NOMO-1 treated with DMSO at 0.1 percent for 48 hours (cell line): ENCODE measurements at regions not wholly inside any gene's neighbourhood (a gene's known extent, or its start where the extent isn't known, plus 50 kb on each side); places are given as distances from the start of the nearest gene placed in this dataset.
"Not testable (repeated sequence)": the region's sequence is repeated elsewhere in the genome, so short reads cannot be mapped to it uniquely, and the experiment has no call there.

ENCODE experiments used
- DNase-seq: peaks from one replicate; lab custom pipeline; 2025; ENCODE audit not compliant: unreplicated experiment; lab: John Stamatoyannopoulos, UW

DNA sequence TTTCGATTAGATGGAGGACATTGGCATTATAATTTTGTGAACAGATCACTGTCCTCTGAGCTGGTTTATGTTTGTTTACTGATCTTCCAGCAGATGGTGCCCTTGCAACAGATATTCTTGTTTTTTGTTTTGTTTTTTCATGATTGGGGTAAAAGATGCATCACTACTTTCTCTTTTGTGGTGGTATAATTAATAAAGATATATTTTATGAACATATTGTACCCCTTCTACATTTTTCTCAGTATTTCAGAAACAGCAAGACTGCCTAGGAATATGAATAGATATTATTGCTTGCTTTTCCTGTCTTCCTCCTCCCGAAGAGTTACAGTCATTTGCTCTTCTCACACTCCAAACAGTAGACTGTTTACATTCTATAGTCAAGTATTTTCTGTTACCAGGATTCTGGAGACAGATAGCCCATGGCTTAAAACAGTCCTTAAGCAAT lies 905.2 kb downstream of the TRAM1L1 start:
- DNase-seq: peak; percentile 6

DNA sequence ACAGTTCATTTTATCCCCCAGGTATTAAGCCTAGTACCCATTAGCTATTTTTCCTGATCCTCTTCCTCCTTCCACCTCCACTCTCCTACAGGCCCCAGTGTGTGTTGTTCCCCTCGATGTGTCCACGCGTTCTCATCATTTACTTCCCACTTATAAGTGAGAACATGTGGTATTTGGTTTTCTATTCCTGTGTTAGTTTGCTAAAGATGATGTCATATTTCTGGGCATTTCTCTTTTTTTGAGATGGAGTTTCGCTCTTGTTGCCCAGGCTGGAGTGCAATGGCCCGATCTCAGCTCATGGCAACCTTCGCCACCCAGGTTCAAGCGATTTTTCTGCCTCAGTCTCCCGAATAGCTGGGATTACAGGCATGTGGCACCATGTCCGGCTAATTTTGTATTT lies 934.0 kb downstream of the TRAM1L1 start:
- not testable (repeated sequence) for DNase-seq

DNA sequence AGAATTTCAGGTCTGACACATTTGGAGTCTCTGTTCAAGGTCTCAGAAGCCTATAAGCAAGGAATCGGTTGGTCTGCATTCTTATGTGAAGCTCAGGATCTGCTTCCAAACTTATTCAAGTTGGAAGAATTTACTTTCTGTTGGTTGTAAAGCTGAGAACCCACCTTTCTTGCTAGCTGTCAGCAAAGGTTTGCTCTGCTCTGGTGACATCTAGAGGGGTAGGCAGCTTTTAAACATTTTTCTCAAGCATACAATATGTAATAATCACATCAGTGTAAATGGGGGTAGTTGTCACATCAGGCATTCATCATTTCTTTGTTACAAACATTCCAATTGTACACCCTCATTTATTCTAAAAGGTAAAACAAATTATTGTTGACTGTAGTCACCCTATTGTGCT lies 935.2 kb downstream of the TRAM1L1 start:
- no peak for DNase-seq

DNA sequence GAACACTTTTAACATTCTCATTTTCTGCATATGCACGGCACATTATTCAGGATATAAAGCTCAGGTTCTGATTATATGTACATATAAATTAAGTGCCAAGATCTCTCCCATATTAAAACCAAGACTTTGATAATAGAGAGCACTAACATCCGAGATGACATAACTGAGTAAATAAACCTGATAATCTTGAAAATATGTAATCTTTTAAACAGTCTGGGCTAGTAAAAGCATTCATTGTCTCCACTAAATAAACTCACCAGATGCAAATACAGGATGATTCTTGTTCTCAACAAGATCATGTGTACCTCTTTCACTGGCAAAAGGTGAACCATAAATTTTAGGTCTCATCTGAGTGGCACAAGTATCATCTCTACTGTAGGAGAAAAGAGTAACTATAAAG lies 942.2 kb downstream of the TRAM1L1 start:
- no peak for DNase-seq

DNA sequence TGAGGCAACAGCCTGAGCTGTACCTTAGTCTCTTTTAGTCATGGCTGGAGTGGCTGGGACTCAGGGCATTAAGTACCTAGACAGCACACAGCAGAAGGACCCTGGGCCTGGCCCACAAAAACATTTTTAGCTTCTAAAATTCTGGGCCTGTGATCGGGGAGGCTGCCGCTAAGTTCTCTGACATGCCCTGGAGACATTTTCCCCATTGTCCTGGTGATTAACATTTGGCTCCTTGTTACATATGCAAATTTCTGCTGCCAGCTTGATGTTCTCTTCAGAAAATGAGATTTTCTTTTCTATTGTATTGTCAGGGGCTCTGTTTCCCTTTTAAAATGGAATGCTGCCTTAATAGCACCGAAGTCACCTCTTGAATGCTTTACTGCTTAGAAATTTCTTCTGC lies 952.4 kb downstream of the TRAM1L1 start:
- DNase-seq: no peak

DNA sequence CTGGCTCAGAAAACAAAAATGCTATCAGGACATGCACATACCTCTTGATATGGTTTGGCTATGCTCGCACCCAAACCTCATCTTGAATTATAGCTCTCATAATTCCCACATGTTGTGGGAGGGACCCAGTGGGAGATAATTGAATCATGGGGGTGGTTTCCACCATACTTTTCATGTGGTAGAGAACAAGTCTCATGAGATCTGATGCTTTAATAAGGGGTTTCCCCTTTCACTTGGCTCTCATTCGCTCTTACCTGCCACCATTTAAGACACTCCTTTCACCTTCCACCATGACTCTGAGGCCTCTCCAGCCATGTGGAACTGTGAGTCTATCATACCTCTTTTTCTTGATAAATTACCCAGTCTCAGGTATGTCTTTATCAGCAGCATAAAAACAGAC lies 958.6 kb downstream of the TRAM1L1 start:
- DNase-seq: no peak

DNA sequence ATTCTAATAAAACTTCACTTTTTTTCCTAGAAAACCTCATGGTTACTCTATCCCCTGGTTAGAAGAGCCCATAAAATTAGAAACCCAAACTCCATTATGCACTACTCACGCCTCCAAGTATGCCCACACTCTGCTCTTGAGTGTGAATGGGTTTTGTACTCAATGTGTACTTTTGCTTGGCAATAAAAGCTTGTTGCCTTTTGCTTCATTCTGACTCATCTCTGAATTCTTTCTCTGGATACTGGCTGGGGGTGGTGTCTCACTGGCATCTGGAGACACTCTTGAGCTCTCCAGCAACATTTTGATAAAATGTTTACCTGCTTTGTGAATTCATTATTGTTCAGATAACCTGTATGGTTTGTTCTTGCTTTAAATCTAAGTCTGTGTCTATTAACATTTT lies 963.3 kb downstream of the TRAM1L1 start:
- DNase-seq: no peak

DNA sequence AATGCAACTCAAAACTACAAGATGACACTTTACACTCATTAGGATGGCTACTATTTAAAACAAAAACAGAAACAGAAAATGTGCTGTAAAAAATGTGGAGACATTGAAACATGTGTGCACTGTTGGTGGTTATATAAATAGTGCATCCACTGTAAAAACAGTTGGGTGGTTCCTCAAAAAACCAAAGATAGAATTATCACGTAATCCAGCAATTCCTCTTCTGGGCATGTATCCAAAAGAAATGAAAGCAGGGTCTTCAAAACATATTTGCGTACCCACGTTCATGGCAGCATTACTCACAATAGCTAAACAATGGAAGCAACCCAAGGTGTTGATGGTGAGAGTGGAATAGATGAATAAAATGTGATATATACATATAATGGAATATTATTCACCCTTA lies 967.2 kb downstream of the TRAM1L1 start:
- DNase-seq: peak; percentile 9

DNA sequence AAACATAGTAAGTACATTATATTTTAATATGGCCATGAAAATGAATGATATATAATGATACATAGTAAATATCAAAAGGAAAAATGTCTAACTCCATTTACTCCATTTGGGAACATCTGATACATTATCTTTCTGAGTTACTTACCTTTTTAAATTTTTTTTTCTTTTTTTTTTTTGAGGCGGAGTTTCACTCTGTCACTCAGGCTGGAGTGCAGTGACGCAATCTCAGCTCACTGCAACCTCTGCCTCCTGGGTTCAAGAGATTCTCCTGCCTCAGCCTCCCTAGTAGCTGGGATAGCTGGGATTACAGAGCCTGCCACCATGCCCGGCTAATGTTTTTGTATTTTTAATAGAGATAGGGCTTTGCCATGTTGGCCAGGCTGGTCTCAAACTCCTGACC lies 972.5 kb downstream of the TRAM1L1 start:
- not testable (repeated sequence) for DNase-seq

DNA sequence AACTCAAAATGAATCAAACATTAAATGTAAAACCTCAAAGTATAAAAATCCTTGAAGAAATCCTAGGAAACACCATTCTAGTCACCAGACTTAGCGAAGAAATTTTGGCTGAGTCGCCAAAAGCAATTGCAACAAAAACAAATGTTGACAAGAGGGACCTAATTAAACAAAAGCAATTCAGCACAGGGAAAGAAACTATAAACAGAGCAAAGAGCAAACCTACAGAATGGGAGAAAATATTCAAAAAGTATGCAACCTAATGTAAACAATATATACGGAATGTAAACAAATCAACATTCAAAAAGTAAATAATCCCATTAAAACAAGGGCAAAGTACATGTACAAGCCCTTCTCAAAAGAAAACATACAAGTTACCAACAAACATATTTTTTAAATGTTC lies 974.7 kb downstream of the TRAM1L1 start:
- no peak for DNase-seq

DNA sequence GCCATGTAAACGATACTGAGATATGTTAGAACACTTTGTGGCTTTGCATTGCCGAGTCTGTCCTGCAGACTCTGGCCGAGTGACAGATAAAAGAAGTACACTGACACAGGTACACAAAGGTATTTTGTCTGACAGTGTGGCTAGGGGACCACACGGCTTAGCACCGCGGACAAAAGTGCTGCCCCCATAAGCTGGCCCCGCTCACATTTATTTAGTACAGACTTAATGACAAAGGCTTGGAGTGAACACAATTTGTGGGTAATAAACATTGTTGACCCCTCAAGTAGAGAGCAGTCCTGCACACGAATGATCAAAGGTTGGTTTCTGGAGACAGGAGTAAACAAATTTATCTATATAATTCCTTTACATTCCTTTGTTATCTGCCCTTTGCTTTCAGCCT lies 976.8 kb downstream of the TRAM1L1 start:
- no peak for DNase-seq

DNA sequence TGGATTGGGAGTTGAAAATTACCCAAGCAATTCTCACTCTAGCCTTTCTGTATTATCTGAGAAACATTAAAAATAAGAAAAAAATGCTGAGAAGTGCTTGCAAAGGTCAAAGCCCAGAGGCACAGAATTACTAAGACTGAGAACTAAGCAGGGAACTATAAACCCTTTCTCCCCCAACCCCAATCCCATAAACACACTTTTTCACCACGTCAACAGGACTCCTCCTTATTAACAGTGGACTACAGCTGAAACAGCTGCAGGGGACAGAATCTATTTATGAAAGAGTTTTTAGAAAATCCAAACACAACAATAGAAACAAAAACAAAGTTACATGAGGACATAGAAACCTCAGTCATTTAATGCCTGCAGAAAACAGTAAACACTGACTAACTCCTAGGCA lies 984.1 kb downstream of the TRAM1L1 start:
- DNase-seq: no peak

DNA sequence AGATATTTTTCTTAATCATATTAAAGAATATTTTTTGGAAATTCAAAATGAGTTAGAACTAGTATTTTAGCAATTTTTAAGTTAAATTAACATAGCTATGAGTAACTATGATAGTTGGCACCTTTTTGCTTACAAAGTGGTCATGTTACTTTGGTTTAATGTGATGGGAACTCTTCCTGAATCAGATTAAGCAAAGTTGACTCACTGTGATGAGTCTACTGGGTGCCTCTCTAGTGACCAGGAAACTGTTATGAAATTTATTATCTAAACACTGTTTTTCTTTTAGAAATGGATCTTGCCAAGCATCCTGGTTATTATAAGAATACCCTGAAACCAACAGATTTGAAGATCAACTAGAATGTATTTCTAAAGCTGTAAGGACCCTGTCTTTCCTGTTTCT lies 985.8 kb downstream of the TRAM1L1 start:
- no peak for DNase-seq

DNA sequence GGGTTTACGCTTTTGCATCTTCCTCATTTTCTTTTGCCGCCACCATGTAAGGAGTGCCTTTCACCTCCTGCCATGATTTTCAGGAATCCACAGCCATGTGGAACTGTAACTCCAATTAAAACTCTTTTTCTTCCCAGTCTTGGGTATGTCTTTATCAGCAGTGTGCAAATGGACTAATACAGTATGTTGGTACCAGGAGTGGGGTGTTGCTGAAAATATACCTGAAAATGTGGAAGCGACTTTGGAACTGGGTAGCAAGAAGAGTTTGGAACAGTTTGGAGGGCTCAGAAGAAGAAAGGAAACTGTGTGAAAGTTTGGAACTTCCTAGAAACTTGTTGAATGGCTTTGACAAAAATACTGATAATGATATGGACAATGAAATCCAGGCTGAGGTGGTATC lies 983.9 kb upstream of the NDST4 start:
- not testable (repeated sequence) for DNase-seq

DNA sequence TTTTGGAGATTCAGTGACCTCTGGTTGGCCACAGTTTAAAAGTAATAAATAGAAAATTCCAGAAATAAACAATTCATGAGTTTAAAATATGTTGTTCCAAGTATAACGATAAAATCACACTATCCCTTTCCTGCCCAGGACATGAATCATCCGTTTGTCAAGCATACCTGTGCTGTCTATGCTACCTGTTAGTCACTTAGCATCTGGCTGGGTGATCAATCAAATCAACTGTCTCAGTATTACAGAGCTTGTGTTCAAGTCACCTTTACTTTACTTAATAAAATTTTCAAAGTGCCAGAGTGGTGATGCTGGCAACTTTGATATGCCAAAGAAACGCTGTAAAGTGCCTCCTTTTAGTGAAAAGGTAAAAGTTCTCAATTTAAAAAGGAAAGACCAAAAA lies 979.5 kb upstream of the NDST4 start:
- no peak for DNase-seq

DNA sequence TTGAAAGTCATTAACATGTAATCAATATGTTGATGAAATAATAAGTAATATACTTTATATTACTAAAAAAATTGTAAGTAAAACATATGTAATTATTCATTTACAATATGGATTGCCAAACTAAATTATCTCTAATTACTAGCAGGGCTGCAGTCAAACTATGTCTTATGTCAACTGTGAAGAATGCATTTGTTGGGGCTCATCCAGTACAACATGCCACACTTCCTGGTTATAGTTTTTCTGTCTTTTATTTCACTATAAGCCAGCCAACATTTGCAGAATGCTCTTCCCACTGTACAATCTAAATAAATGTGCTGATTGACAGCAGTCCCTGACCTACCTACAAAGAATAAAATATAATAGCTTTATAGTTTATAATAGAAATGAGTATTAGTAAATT lies 975.4 kb upstream of the NDST4 start:
- no peak for DNase-seq

DNA sequence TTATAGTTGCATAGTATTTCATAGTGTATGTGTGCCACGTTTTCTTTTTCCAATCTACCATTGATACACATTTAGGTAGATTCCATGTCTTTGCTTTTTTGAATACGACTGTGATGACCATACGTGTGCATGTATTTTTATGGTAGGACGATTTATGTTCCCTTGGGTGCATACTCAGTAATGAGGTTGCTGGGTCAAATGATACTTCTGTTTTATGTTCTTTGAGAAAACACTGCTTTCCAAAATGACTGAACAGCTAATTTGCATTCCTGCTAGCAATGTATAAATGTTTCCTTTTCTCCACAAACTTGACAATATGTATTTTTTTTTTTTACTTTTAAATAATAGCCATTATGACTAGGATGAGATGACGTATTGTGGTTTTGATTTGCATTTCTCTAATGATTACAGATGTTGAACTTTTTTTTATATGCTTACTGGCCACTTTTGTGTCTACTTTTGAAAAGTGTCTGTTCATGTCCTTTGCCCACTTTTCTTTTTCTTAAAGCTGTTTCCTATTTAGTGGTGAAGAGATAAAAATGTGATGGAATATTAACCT lies 969.5 kb upstream of the NDST4 start:
- no peak for DNase-seq

DNA sequence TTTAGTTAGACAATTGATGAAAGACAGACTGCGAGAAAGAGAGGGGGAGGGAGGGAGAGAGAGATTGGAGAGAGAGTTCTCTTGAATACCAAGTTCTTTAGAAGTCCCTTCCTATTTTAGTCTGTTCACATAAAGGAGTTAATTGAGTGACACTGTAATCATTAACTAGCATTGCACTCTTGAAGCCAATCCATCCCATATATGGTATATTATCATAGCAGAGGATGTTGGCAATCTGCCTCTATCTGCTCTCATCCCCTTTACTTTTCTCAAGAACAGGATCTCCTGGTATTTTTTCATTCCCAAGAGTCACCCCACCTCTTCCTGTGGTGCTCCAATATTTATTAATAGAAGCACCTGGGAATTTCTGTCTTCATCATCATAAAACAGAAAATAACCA lies 959.6 kb upstream of the NDST4 start:
- DNase-seq: no peak

DNA sequence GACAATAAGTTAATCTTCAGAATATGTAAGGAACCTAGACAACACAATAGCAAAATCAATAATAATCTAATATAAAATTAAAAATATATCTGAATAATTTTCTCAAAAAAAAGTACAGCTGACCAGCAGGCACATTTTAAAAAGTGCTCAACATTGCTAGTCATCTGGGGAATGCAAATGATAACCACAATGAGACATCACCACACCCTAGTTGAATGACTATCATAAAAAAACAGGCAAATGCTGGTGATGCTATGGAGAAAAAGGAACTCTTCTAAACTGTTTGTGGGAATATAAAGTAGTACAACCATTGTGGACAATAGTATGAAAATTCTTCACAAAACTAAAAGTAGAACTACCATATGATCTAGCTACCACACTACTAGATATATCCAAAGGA lies 956.9 kb upstream of the NDST4 start:
- peak; percentile 3 for DNase-seq

DNA sequence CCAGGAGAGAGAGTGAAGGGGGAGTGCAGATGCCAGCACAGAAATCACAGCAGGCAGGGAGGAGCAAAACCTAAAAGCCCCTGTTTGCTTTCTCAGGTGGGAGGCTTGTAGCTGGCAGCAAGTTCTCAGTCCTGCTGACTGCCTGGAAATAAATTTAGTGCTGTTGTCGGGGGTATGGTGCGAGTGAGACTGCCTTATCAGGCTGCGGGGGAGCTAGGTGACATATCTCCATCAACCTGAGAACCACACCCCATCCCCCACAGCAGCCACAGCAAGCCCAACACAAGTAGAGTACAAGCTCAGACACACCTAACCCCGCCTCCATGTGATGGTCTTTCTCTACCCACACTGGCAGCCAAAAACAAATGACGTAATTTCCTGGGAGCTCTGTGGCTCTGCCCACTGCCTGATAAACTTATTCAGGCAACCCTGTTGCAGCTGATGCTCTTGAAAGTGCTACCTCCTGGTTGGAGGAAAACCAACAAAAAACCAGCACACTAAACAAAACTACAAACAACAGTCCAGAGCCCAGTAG lies 953.4 kb upstream of the NDST4 start:
- no peak for DNase-seq

DNA sequence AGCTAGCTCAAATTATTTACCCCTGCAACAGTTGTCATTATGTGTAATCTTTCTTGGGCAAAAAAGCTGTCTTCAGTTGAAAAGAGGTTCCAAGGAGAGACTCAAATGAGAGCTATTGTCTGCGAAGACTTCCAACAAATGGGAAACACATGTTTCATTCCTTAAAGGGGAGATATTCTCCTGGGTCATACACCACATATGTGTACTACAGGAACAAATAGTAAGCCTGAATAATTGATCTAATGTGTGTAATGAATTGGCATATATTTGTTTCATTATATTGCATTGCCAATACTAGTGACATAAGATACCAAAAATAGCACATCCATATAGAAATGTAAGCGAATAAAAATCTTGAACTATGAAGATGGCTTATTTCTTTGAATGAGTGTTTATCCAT lies 950.9 kb upstream of the NDST4 start:
- DNase-seq: no peak

DNA sequence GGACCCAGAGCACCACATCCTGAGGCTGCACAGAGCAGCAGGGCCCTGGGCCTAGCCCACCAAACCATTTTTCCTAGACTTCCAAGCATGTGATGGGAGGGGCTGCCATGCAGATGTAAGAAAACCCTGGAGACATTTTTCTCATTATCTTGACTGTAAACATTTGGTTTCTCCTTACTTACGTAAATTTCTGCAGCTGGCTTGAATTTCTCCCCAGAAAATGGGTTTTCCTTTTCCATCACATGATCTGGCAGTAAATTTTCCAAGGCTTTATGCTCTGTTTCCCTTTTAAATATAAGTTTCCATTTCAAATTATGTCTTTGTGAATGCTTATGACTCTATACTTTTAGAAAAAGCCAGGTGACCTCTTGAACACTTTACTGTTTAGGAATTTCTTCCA lies 945.9 kb upstream of the NDST4 start:
- no peak for DNase-seq

DNA sequence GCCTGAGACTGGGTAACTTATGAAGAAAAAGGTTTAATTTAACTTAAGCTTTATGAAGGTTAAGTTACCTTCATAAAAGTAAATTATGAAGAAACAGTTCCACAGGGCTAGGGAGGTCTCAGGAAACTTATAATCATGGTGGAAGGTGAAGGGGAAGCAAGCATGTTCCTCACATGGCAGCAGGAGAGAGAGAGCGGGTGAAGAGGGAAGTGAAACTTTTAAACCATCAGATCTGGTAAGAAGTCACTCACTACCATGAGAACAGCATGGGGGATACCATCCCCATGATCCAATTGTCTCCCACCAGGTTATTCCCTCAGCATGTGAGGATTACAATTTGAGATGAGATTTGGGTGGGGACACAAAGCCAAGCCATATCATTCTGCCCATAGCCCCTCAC lies 944.7 kb upstream of the NDST4 start:
- peak; percentile 19 for DNase-seq
